OCI-LY3 (cell line): ENCODE measurements at regions not wholly inside any gene's neighbourhood (a gene's known extent, or its start where the extent isn't known, plus 50 kb on each side); places are given as distances from the start of the nearest gene placed in this dataset.

Experiments
- EZH2phosphoT487 ChIP-seq: fragments of 200-600 bp; shearing (Covaris generic); IDR thresholded peaks from 2 replicates; pipeline ENCODE4 v1.6.1; 2018; ENCODE audit warnings: antibody characterized with exemption, mixed run types, low read depth
- TF ChIP-seq, protein P1 (sequence below): fragments of 200-600, 300-600 bp; sonication (generic); IDR thresholded peaks from 2 replicates; pipeline ENCODE4 v1.5.1; 2014; ENCODE audit warnings: antibody characterized with exemption, low read length, low read depth

DNA sequence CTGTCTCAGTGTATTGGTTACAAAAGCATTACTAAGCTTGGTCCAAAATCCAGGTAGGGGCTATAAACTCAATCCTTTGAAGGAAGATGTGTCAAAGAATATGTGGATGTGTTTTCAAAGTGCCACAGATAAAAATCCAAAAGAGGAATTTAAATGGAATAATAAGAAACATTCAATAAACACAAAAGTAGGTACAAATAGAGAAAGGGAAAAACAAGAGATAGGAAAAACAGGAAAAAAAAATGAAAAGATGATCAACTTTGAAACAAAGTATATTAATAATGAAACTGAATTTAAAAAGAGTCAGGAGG lies 64.0 kb downstream of the PPP4R3C start:
- TF ChIP-seq, protein P1, sequence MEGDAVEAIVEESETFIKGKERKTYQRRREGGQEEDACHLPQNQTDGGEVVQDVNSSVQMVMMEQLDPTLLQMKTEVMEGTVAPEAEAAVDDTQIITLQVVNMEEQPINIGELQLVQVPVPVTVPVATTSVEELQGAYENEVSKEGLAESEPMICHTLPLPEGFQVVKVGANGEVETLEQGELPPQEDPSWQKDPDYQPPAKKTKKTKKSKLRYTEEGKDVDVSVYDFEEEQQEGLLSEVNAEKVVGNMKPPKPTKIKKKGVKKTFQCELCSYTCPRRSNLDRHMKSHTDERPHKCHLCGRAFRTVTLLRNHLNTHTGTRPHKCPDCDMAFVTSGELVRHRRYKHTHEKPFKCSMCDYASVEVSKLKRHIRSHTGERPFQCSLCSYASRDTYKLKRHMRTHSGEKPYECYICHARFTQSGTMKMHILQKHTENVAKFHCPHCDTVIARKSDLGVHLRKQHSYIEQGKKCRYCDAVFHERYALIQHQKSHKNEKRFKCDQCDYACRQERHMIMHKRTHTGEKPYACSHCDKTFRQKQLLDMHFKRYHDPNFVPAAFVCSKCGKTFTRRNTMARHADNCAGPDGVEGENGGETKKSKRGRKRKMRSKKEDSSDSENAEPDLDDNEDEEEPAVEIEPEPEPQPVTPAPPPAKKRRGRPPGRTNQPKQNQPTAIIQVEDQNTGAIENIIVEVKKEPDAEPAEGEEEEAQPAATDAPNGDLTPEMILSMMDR = no peak
- TF ChIP-seq EZH2phosphoT487 = no peak
